Adrenal gland (tissue), 9 donors: ENCODE measurements at regions not wholly inside any gene's neighbourhood (a gene's known extent, or its start where the extent isn't known, plus 50 kb on each side); places are given as distances from the start of the nearest gene placed in this dataset.

ENCODE experiments used
- DNase-seq, 7 donors: peaks; one replicate each; pipeline ENCODE4 v3.0.0-alpha.2; 2019 to 2020
- H3K27ac ChIP-seq, 5 donors: fragments of 200-600 bp; sonication (generic) in 4 of 5; 1 replicate in 3 of 5; 2 replicates in 2 of 5; pipeline versions ENCODE4 v1.5.1 to v1.8.0; 2016 to 2020; ENCODE audit warnings: mild to moderate bottlenecking in 1 of 5
- H3K27me3 ChIP-seq: fragments of 200-600 bp; 2 replicates; pipeline ENCODE4 v1.8.0; 2021
- H3K36me3 ChIP-seq, 2 donors: fragments of 200-600 bp; replicated peaks in 1 of 2; 1 replicate in 1 of 2; 2 replicates in 1 of 2; pipeline versions ENCODE4 v1.5.1 to v1.8.0; 2018 to 2022
- H3K4me1 ChIP-seq, 2 donors: fragments of 200-600 bp; replicated peaks in 1 of 2; 1 replicate in 1 of 2; 2 replicates in 1 of 2; pipeline versions ENCODE4 v1.5.1 to v1.8.0; 2018 to 2021
- H3K4me3 ChIP-seq, 4 donors: fragments of 200-600 bp; sonication (generic) in 3 of 4; one replicate each; pipeline ENCODE4 v1.5.1; 2016 to 2018
- H3K9me3 ChIP-seq, 3 donors: fragments of 200-600 bp; sonication (generic) in 1 of 3; replicated peaks in 1 of 3; 1 replicate in 2 of 3; 2 replicates in 1 of 3; pipeline versions ENCODE4 v1.5.1 to v1.8.0; 2016 to 2021
- CTCF ChIP-seq, 6 experiments: fragments of 450-650 bp in 4 of 6; fragments of 200-600 bp in 2 of 6; sonication (generic) in 1 of 6; IDR thresholded peaks; 1 replicate in 5 of 6; 2 replicates in 1 of 6; pipeline versions ENCODE4 v1.5.1 to v1.8.0; 2016 to 2021; ENCODE audit warnings: antibody characterized with exemption in 6 of 6, mild to moderate bottlenecking in 2 of 6, moderate library complexity in 1 of 6
- POLR2A ChIP-seq, 2 donors: fragments of 450-650 bp; IDR thresholded peaks; one replicate each; pipeline ENCODE4 v1.6.1; 2017; ENCODE audit warnings: antibody characterized with exemption in 2 of 2, mild to moderate bottlenecking in 2 of 2, moderate library complexity in 1 of 2
- WGBS, 4 donors: extraction: QIAGEN DNeasy Blood & Tissue Kit in 2 of 4; methylation state at CpG; one replicate each; pipeline versions ENCODE4 v1.1.5 to v1.1.7; 2013 to 2017; 5-methylcytosine and 5-hydroxymethylcytosine counted together
- intact Hi-C, 2 donors: fragments of 100-400 bp; cut with DNase I; formaldehyde crosslinking; loops; one replicate each; pipeline versions ENCODE4 v1.14.1 to v1.15.0; 2022 to 2023
- donor health status: healthy with polysubstance abuse.
- donor health status: Bipolar disorder and iron deficiency.
- donor health status: DM: yes; HTN: yes; CAD: no.
- donor health status: DM: no; HTN: no; CAD: no.
- donor health status: DM: no; HTN: no; CAD: no.

- no peak for TF ChIP-seq CTCF (IDR thresholded peaks at IDR 0.05)
- TF ChIP-seq POLR2A (IDR thresholded peaks at IDR 0.05) = no peak
- 74 to 83% (median 80%) methylated on average over 8 to 11 of the region's 11 CpGs for WGBS, 4 donors
- H3K9me3 ChIP-seq = no peaks in the 10 kb centered on the region
- H3K27me3 ChIP-seq = no peaks in the 10 kb centered on the region
- no peaks in the 10 kb centered on the region for H3K36me3 ChIP-seq
- no peak for DNase-seq
- H3K27ac ChIP-seq = no peak overlapping the region
- peaks cover 0 to 29% of the 10 kb centered on the region in 2 donors for H3K4me1 ChIP-seq
- no peak overlapping the region for H3K4me3 ChIP-seq
- intact Hi-C loops = no loop called here
Measured at GRCh38 chr2:37857575-37858399, 67.3 kb upstream of the RMDN2 start.

- Histone ChIP-seq H3K4me1 (peaks cover 0 to 29% of the 10 kb centered on the region in 2 donors), H3K27me3 (no peaks in the 10 kb centered on the region), H3K4me3 (no peak overlapping the region), H3K36me3 (no peaks in the 10 kb centered on the region), H3K9me3 (no peaks in the 10 kb centered on the region), H3K27ac (peak overlapping the region in 1 of 5 donors; percentile 55)
- peak in 2 of 7 donors; percentile 35 to 79 for DNase-seq
- 32 to 58% (median 54%) methylated on average over 2 of the region's 2 CpGs for WGBS, 4 donors
- TF ChIP-seq CTCF (IDR thresholded peaks at IDR 0.05) (no peak), POLR2A (IDR thresholded peaks at IDR 0.05) (no peak)
- intact Hi-C loops = no loop called here
Measured at GRCh38 chr2:37858400-37858711, 66.7 kb upstream of the RMDN2 start.

GRCh38 chr2:37858725-37859267 lies 66.3 kb upstream of the RMDN2 start:
- no peaks in the 10 kb centered on the region for H3K9me3 ChIP-seq
- H3K27me3 ChIP-seq = no peaks in the 10 kb centered on the region
- H3K27ac ChIP-seq = peak overlapping the region in 1 of 5 donors; percentile 55
- 61 to 83% (median 73%) methylated on average over 3 to 5 of the region's 5 CpGs for WGBS, 4 donors
- no peak for TF ChIP-seq CTCF (IDR thresholded peaks at IDR 0.05)
- no peak for TF ChIP-seq POLR2A (IDR thresholded peaks at IDR 0.05)
- H3K4me1 ChIP-seq = peaks cover 0 to 29% of the 10 kb centered on the region in 2 donors
- H3K4me3 ChIP-seq = no peak overlapping the region
- DNase-seq = no peak
- intact Hi-C loops = no loop called here
- H3K36me3 ChIP-seq = no peaks in the 10 kb centered on the region

GRCh38 chr2:37862620-37863019 lies 62.5 kb upstream of the RMDN2 start:
- no peaks in the 10 kb centered on the region for H3K36me3 ChIP-seq
- DNase-seq = no peak
- TF ChIP-seq CTCF (IDR thresholded peaks at IDR 0.05) (no peak), POLR2A (IDR thresholded peaks at IDR 0.05) (no peak)
- peaks cover 0 to 6% of the 10 kb centered on the region in 2 donors for H3K4me1 ChIP-seq
- no peaks in the 10 kb centered on the region for H3K9me3 ChIP-seq
- no peak overlapping the region for H3K4me3 ChIP-seq
- intact Hi-C loops = no loop called here
- 81 to 94% (median 89%) methylated on average over 4 to 5 of the region's 5 CpGs for WGBS, 4 donors
- H3K27me3 ChIP-seq = no peaks in the 10 kb centered on the region
- H3K27ac ChIP-seq = no peak overlapping the region
